ENCODE measurements at regions not wholly inside any gene's neighbourhood (a gene's known extent, or its start where the extent isn't known, plus 50 kb on each side); places are given as distances from the start of the nearest gene placed in this dataset.

GRCh38 chr4:165768281-165768680, 104.8 kb upstream of the TLL1 start:
- Histone ChIP-seq H3K79me2 (ENCODE audit: insufficient read depth, low read length) (no peaks in the 10 kb centered on the region), H3F3A (ENCODE audit: low read depth) (no peaks in the 10 kb centered on the region), H4K20me1 (ENCODE audit: insufficient read depth, low read length, poor library complexity, severe bottlenecking) (no peaks in the 10 kb centered on the region), H3K27me3 (ENCODE audit: insufficient read depth, low read length, poor library complexity, severe bottlenecking) (no peaks in the 10 kb centered on the region), H3K4me3 (ENCODE audit: low read length, poor library complexity, severe bottlenecking) (no peak overlapping the region), H3K9me3 (ENCODE audit: insufficient read depth, low read depth, low read length) (no peaks in the 10 kb centered on the region), H2AFZ (ENCODE audit: low read length) (no peak overlapping the region), H3K4me2 (ENCODE audit: low read depth, low read length, poor library complexity, severe bottlenecking) (no peak overlapping the region), H3K9ac (ENCODE audit: low read depth, low read length, poor library complexity, severe bottlenecking) (no peak overlapping the region), H3K9me2 (replicated peaks; ENCODE audit: low read depth, low read length) (no peaks in the 10 kb centered on the region), H3K4me1 (ENCODE audit: insufficient read depth, low read length, poor library complexity, severe bottlenecking) (no peaks in the 10 kb centered on the region), H3K36me3 (ENCODE audit: insufficient read depth, low read length) (no peaks in the 10 kb centered on the region)
- TF ChIP-seq EZH2phosphoT487 (IDR thresholded peaks at IDR 0.05; ENCODE audit: borderline replicate concordance) = no peak
- no peak for TF ChIP-seq CTCF (conservative IDR thresholded peaks at IDR 0.05; ENCODE audit: low read length)

GRCh38 chr4:165774326-165774725, 98.7 kb upstream of the TLL1 start:
- H3K9ac ChIP-seq (ENCODE audit: low read depth, low read length, poor library complexity, severe bottlenecking) = no peak overlapping the region
- H2AFZ ChIP-seq (ENCODE audit: low read length) = no peak overlapping the region
- H3K9me2 ChIP-seq (replicated peaks; ENCODE audit: low read depth, low read length) = no peaks in the 10 kb centered on the region
- no peak for TF ChIP-seq CTCF (conservative IDR thresholded peaks at IDR 0.05; ENCODE audit: low read length)
- TF ChIP-seq EZH2phosphoT487 (IDR thresholded peaks at IDR 0.05; ENCODE audit: borderline replicate concordance) = no peak
- no peaks in the 10 kb centered on the region for H3K79me2 ChIP-seq (ENCODE audit: insufficient read depth, low read length)
- no peaks in the 10 kb centered on the region for H3K36me3 ChIP-seq (ENCODE audit: insufficient read depth, low read length)
- H3K4me1 ChIP-seq (ENCODE audit: insufficient read depth, low read length, poor library complexity, severe bottlenecking) = no peaks in the 10 kb centered on the region
- H3K4me3 ChIP-seq (ENCODE audit: low read length, poor library complexity, severe bottlenecking) = no peak overlapping the region
- no peaks in the 10 kb centered on the region for H3F3A ChIP-seq (ENCODE audit: low read depth)
- H4K20me1 ChIP-seq (ENCODE audit: insufficient read depth, low read length, poor library complexity, severe bottlenecking) = no peaks in the 10 kb centered on the region
- H3K4me2 ChIP-seq (ENCODE audit: low read depth, low read length, poor library complexity, severe bottlenecking) = no peak overlapping the region
- no peaks in the 10 kb centered on the region for H3K27me3 ChIP-seq (ENCODE audit: insufficient read depth, low read length, poor library complexity, severe bottlenecking)
- H3K9me3 ChIP-seq (ENCODE audit: insufficient read depth, low read depth, low read length) = no peaks in the 10 kb centered on the region

- H2AFZ ChIP-seq (ENCODE audit: low read length) = no peak overlapping the region
- no peaks in the 10 kb centered on the region for H3K27me3 ChIP-seq (ENCODE audit: insufficient read depth, low read length, poor library complexity, severe bottlenecking)
- no peaks in the 10 kb centered on the region for H3K9me2 ChIP-seq (replicated peaks; ENCODE audit: low read depth, low read length)
- no peaks in the 10 kb centered on the region for H3F3A ChIP-seq (ENCODE audit: low read depth)
- no peaks in the 10 kb centered on the region for H3K9me3 ChIP-seq (ENCODE audit: insufficient read depth, low read depth, low read length)
- no peak overlapping the region for H3K9ac ChIP-seq (ENCODE audit: low read depth, low read length, poor library complexity, severe bottlenecking)
- H3K4me3 ChIP-seq (ENCODE audit: low read length, poor library complexity, severe bottlenecking) = no peak overlapping the region
- no peaks in the 10 kb centered on the region for H4K20me1 ChIP-seq (ENCODE audit: insufficient read depth, low read length, poor library complexity, severe bottlenecking)
- no peaks in the 10 kb centered on the region for H3K36me3 ChIP-seq (ENCODE audit: insufficient read depth, low read length)
- no peaks in the 10 kb centered on the region for H3K4me1 ChIP-seq (ENCODE audit: insufficient read depth, low read length, poor library complexity, severe bottlenecking)
- TF ChIP-seq EZH2phosphoT487 (IDR thresholded peaks at IDR 0.05; ENCODE audit: borderline replicate concordance) = no peak
- no peak for TF ChIP-seq CTCF (conservative IDR thresholded peaks at IDR 0.05; ENCODE audit: low read length)
- no peaks in the 10 kb centered on the region for H3K79me2 ChIP-seq (ENCODE audit: insufficient read depth, low read length)
- H3K4me2 ChIP-seq (ENCODE audit: low read depth, low read length, poor library complexity, severe bottlenecking) = no peak overlapping the region
These were observed 92.9 kb upstream of the TLL1 start for GRCh38 chr4:165779950-165780670.
